Sigmoid colon (tissue), 4 donors: ENCODE measurements at regions not wholly inside any gene's neighbourhood (a gene's known extent, or its start where the extent isn't known, plus 50 kb on each side); places are given as distances from the start of the nearest gene placed in this dataset.

ENCODE experiments used
- EP300 ChIP-seq, 4 donors: sonication (generic); formaldehyde crosslinking; IDR thresholded peaks; one replicate each; pipeline ENCODE4 v1.6.1; 2017; ENCODE audit warnings: antibody characterized with exemption in 4 of 4
- POLR2A ChIP-seq, 2 donors: fragments of 450-650 bp; IDR thresholded peaks; one replicate each; pipeline ENCODE4 v1.6.1; 2016; ENCODE audit warnings: antibody characterized with exemption in 2 of 2, mild to moderate bottlenecking in 2 of 2, moderate library complexity in 2 of 2
- POLR2AphosphoS5 ChIP-seq, 4 donors: sonication (generic); formaldehyde crosslinking; IDR thresholded peaks; one replicate each; pipeline ENCODE4 v1.6.1; 2017; ENCODE audit warnings: antibody characterized with exemption in 4 of 4
- TF ChIP-seq, protein P1 (sequence below), 4 experiments: fragments of 450-650 bp in 3 of 4; fragments of 200-600 bp in 1 of 4; IDR thresholded peaks; one replicate each; pipeline ENCODE4 v1.5.1; 2016 to 2019; ENCODE audit warnings: antibody characterized with exemption in 4 of 4, mild to moderate bottlenecking in 3 of 4, moderate library complexity in 2 of 4

- TF ChIP-seq POLR2AphosphoS5 (IDR thresholded peaks at IDR 0.05) (no peak), POLR2A (IDR thresholded peaks at IDR 0.05) (no peak), EP300 (IDR thresholded peaks at IDR 0.05) (no peak)
- TF ChIP-seq, protein P1, sequence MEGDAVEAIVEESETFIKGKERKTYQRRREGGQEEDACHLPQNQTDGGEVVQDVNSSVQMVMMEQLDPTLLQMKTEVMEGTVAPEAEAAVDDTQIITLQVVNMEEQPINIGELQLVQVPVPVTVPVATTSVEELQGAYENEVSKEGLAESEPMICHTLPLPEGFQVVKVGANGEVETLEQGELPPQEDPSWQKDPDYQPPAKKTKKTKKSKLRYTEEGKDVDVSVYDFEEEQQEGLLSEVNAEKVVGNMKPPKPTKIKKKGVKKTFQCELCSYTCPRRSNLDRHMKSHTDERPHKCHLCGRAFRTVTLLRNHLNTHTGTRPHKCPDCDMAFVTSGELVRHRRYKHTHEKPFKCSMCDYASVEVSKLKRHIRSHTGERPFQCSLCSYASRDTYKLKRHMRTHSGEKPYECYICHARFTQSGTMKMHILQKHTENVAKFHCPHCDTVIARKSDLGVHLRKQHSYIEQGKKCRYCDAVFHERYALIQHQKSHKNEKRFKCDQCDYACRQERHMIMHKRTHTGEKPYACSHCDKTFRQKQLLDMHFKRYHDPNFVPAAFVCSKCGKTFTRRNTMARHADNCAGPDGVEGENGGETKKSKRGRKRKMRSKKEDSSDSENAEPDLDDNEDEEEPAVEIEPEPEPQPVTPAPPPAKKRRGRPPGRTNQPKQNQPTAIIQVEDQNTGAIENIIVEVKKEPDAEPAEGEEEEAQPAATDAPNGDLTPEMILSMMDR (IDR thresholded peaks at IDR 0.05), result no peak
These were observed 487.4 kb downstream of the IRX1 start for GRCh38 chr5:4082966-4083564.
